Prostate gland (tissue), 2 donors: ENCODE measurements at regions not wholly inside any gene's neighbourhood (a gene's known extent, or its start where the extent isn't known, plus 50 kb on each side); places are given as distances from the start of the nearest gene placed in this dataset.

Source experiments
- CTCF ChIP-seq, 4 experiments: fragments of 200-600 bp in 2 of 4; fragments of 450-650 bp in 2 of 4; sonication (generic) in 2 of 4; IDR thresholded peaks; 1 replicate in 3 of 4; 2 replicates in 1 of 4; pipeline ENCODE4 v1.5.1; 2016 to 2019; ENCODE audit warnings: antibody characterized with exemption in 4 of 4, mild to moderate bottlenecking in 2 of 4, moderate library complexity in 2 of 4
- POLR2A ChIP-seq: fragments of 450-650 bp; IDR thresholded peaks from one replicate; pipeline ENCODE4 v1.6.1; 2016; ENCODE audit warnings: antibody characterized with exemption, mild to moderate bottlenecking
- POLR2AphosphoS5 ChIP-seq: sonication (generic); formaldehyde crosslinking; IDR thresholded peaks from one replicate; pipeline ENCODE4 v1.6.1; 2017; ENCODE audit warnings: antibody characterized with exemption

GRCh38 chr22:49215840-49216239 lies 611.8 kb downstream of the BRD1 start:
- no peak for TF ChIP-seq POLR2AphosphoS5
- TF ChIP-seq CTCF (IDR thresholded peaks at IDR 0.05) = no peak
- no peak for TF ChIP-seq POLR2A
